ES-I3 (cell line): ENCODE measurements at regions not wholly inside any gene's neighbourhood (a gene's known extent, or its start where the extent isn't known, plus 50 kb on each side); places are given as distances from the start of the nearest gene placed in this dataset.
A peak's percentile ranks its signal among the peaks of the same experiment; 100 is the strongest.
"Not testable (repeated sequence)": the region's sequence is repeated elsewhere in the genome, so short reads cannot be mapped to it uniquely, and the experiment has no call there.

Experiments
- H3K36me3 ChIP-seq: 2 replicates; pipeline ENCODE4 v1.6.1; 2013; ENCODE audit warnings: mild to moderate bottlenecking, low read length, control low read depth, moderate library complexity; ENCODE audit not compliant: insufficient read depth
- H3K4me1 ChIP-seq: 2 replicates; pipeline ENCODE4 v1.6.1; 2013; ENCODE audit warnings: mild to moderate bottlenecking, control low read depth, low read length; ENCODE audit not compliant: insufficient read depth
- H3K9ac ChIP-seq: 2 replicates; pipeline ENCODE4 v1.6.1; 2013; ENCODE audit warnings: low read depth, mild to moderate bottlenecking, low read length, moderate library complexity
- H3K9me3 ChIP-seq: 2 replicates; pipeline ENCODE4 v1.6.1; 2013; ENCODE audit warnings: mild to moderate bottlenecking, low read length, moderate library complexity; ENCODE audit not compliant: control insufficient read depth, insufficient read depth

DNA sequence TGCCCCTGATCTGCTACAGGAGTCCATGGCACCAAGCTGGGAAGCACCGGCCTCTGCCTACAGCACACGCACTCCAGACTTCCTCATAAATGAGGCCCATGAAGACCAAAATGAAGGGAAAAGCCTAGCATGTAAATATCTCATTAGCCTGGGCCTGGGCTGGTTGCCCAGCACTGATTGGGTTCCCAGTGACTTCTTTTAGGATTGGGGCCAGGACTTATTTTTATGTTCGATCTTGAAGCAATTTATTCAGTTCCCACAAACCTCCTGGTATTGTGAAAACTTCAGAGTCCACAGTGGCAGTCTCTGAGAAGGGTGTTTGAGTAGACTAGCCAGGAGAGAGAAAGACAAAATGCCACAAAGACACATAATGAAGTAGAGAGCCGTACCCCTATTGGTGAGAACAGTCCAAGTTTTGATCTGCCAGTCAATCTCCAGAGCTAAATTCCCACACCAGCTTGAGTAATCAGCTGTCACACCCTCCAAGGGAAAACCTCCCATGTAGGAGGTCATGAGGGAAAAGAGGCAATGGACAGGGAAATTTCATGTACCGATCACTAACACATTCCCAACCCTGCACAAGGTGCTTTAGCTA lies 78.2 kb downstream of the PHLDA1 start:
- H3K36me3 ChIP-seq, result no peaks in the 10 kb centered on the region
- H3K9me3 ChIP-seq, result no peaks in the 10 kb centered on the region
- peaks cover 47% of the 10 kb centered on the region for H3K4me1 ChIP-seq
- H3K9ac ChIP-seq, result no peak overlapping the region

GRCh38 chr12:75951399-75952278 lies 79.9 kb downstream of the PHLDA1 start:
- no peaks in the 10 kb centered on the region for H3K36me3 ChIP-seq
- peaks cover 39% of the 10 kb centered on the region for H3K4me1 ChIP-seq
- H3K9ac ChIP-seq, result no peak overlapping the region
- H3K9me3 ChIP-seq, result no peaks in the 10 kb centered on the region

DNA sequence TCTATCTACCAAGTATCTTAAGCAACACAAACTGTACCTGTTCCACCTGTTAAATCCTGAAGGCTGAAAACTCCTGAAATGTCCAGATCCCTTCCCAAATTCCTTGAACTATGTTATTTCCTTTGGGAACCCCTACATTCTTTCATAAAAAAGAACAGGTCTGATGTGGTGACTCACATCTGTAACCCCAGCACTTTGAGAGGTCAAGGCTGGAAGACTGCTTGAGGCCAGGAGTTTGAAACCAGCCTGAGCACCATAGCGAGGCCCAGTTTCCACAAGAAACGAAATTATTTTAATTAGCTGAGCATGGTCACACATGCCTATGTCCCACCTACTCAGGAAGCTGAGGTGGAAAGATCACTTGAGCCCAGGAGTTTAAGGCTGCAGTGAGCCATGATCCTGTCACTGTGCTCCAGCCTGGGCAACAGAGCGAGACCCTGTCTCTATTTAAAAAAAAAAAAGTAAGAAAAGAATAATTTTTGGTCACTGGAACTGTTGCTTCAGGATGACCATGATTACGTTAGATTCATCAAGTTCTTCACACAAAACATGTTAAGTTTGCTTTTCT lies 84.3 kb downstream of the PHLDA1 start:
- Histone ChIP-seq H3K4me1 (peaks cover 29% of the 10 kb centered on the region), H3K9me3 (no peaks in the 10 kb centered on the region)

GRCh38 chr12:75945581-75945980 lies 86.0 kb downstream of the PHLDA1 start:
- Histone ChIP-seq H3K36me3 (no peaks in the 10 kb centered on the region), H3K4me1 (peaks cover 17% of the 10 kb centered on the region), H3K9ac (no peak overlapping the region), H3K9me3 (peaks cover 2% of the 10 kb centered on the region; the same call in 1 of the 2 replicates)

More for the DNA sequence above, 84.3 kb downstream of the PHLDA1 start:
- no peaks in the 10 kb centered on the region for H3K36me3 ChIP-seq
- H3K9ac ChIP-seq, result no peak overlapping the region

DNA sequence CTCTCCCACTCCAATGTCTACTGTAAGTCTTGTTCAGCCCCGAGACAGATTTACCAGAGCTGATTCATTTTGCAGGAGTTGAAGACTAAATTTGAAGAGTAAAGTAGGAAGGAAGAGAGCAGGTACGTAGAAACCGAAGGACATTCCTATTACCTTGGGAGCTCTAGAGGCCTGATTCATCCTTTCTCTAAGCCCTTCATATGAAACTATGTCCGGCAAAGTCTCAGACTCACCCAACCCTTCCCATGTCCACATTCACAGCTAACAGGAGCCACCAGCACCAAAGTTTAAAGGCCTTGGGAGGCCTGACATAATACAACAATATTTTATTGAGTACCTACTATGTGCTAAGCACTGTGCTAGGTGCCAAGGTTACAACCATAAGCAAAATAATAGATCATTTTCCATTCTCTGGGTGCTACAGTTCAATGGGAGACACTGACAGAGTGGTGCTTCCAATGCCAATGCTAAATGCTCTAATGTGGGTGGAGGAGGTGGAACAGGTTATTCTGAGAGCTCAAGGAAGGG lies 86.6 kb downstream of the PHLDA1 start:
- Histone ChIP-seq H3K36me3 (no peaks in the 10 kb centered on the region), H3K9ac (peak overlapping the region; percentile 19; the same call in 1 of the 2 replicates), H3K9me3 (peaks cover 6% of the 10 kb centered on the region; the same call in 1 of the 2 replicates), H3K4me1 (peaks cover 16% of the 10 kb centered on the region)

DNA sequence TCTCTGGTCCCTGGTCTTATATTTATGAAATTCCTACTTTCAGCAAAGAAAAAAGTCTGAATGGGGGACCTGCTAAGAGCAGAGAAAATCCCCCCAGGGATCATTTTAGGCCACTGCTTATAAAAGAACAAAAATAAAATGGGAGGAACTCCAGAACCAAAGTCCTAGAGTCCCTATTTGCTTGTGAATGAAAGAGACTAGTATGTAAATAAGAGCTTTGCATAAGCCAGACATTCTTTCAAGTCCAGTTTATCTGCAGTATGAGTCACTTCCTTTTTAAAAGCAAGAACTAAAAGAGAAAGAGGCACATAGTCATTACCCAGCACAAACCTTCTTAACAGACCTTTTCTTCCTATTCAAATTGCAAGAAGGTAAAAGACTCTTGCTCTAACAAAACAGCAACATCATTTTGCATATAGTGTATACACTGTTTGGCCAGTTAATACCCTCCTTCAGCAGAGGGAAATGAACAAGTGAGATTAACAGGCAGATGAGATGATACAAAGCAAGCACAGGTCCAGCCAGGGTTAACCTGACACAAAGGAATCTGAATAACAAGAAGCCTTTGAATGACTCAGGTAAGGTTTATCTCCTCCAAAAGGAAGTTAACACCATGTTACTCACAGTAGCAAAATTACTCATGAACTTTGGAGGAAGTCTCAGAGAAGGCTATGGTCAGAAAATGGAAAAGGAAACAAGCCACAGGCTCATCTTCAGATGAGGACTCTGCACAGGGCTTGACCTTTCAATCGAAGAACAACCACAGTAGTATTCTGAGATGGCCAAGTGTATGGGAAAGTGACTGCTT lies 87.3 kb downstream of the PHLDA1 start:
- peak overlapping the region; percentile 19; the same call in 1 of the 2 replicates for H3K9ac ChIP-seq
- H3K4me1 ChIP-seq, result peaks cover 16% of the 10 kb centered on the region
- no peaks in the 10 kb centered on the region for H3K36me3 ChIP-seq
- peaks cover 9% of the 10 kb centered on the region; the same call in 1 of the 2 replicates for H3K9me3 ChIP-seq

DNA sequence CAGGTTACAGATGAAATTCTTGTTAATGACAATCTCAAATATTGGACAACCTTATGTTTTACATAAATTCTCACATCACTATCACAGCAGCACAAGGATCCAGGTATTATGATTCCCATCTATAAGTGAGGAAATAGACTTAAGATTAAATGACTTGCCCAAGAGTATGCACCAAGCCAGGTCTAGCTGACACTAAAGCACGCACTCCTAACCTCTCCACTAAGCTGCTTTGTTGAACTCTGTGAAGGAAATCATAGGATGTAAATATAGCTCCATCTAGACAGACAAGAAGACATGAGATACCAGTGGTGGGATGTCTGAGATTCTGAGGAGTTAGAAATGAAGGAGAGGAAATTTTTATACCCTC lies 87.9 kb downstream of the PHLDA1 start:
- peaks cover 16% of the 10 kb centered on the region for H3K4me1 ChIP-seq
- peaks cover 9% of the 10 kb centered on the region; the same call in 1 of the 2 replicates for H3K9me3 ChIP-seq
- no peaks in the 10 kb centered on the region for H3K36me3 ChIP-seq
- 0 out of 2 replicates have a peak overlapping the region, but pooled peaks have one; percentile 11 for H3K9ac ChIP-seq

- peaks cover 24% of the 10 kb centered on the region for H3K4me1 ChIP-seq
- H3K36me3 ChIP-seq, H3K9ac ChIP-seq, H3K9me3 ChIP-seq: not testable (repeated sequence)
Measured at GRCh38 chr12:75941661-75942060, 89.9 kb downstream of the PHLDA1 start.

- Histone ChIP-seq H3K36me3 (no peaks in the 10 kb centered on the region), H3K9ac (no peak overlapping the region), H3K9me3 (peaks cover 9% of the 10 kb centered on the region; the same call in 1 of the 2 replicates), H3K4me1 (peaks cover 15% of the 10 kb centered on the region)
Measured at GRCh38 chr12:75939016-75939642, 92.4 kb downstream of the PHLDA1 start.

- no peak overlapping the region for H3K9ac ChIP-seq
- peaks cover 12% of the 10 kb centered on the region for H3K4me1 ChIP-seq
- no peaks in the 10 kb centered on the region for H3K36me3 ChIP-seq
- H3K9me3 ChIP-seq, result peaks cover 9% of the 10 kb centered on the region; the same call in 1 of the 2 replicates
Measured at GRCh38 chr12:75938189-75938588, 93.4 kb downstream of the PHLDA1 start.

GRCh38 chr12:75937486-75937885 lies 94.1 kb downstream of the PHLDA1 start:
- no peaks in the 10 kb centered on the region for H3K36me3 ChIP-seq
- H3K9me3 ChIP-seq, result peaks cover 9% of the 10 kb centered on the region; the same call in 1 of the 2 replicates
- no peak overlapping the region for H3K9ac ChIP-seq
- peaks cover 12% of the 10 kb centered on the region for H3K4me1 ChIP-seq

GRCh38 chr12:75936515-75937440 lies 94.8 kb downstream of the PHLDA1 start:
- no peaks in the 10 kb centered on the region for H3K36me3 ChIP-seq
- H3K9me3 ChIP-seq, result peaks cover 9% of the 10 kb centered on the region; the same call in 1 of the 2 replicates
- peaks cover 12% of the 10 kb centered on the region for H3K4me1 ChIP-seq
- no peak overlapping the region for H3K9ac ChIP-seq
